PC-9 (cell line): ENCODE measurements at regions not wholly inside any gene's neighbourhood (a gene's known extent, or its start where the extent isn't known, plus 50 kb on each side); places are given as distances from the start of the nearest gene placed in this dataset.

Source experiments
- BruUV-seq: library from RNA; stranded (reverse); fragments of 400-500 nt; replicated peaks from 2 replicates; lab custom pipeline; 2021; lab: Mats Ljungman, UMichigan
- CTCF ChIA-PET: fragments of 300-600 bp; sonication (Branson Sonifier 250); formaldehyde crosslinking; loops from one replicate; lab custom pipeline; 2022; ENCODE audit warnings: antibody characterized with exemption; lab: Charles Lee
- POLR2A ChIA-PET: fragments of 300-600 bp; sonication (Branson Sonifier 250); formaldehyde crosslinking; loops from one replicate; lab custom pipeline; 2022; ENCODE audit warnings: antibody characterized with exemption; ENCODE audit not compliant: unreplicated experiment; lab: Charles Lee
- DNase-seq, 2 experiments: peaks; one replicate each; pipeline versions ENCODE4 v3.0.0 to v3.0.0-alpha.2; 2015 to 2022; ENCODE audit warnings: mixed read lengths in 1 of 2
- H2AFZ ChIP-seq: fragments of 200-600 bp; sonication (generic); 2 replicates; pipeline ENCODE4 v1.8.1; 2017; ENCODE audit warnings: antibody characterized with exemption
- H3F3A ChIP-seq: fragments of 200-600 bp; sonication (generic); 2 replicates; pipeline ENCODE4 v1.8.1; 2017; ENCODE audit warnings: antibody characterized with exemption, mild to moderate bottlenecking, low read depth; ENCODE audit not compliant: insufficient read depth
- H3K27ac ChIP-seq: fragments of 200-600 bp; sonication (generic); 2 replicates; pipeline ENCODE4 v1.6.1; 2016; ENCODE audit warnings: mixed run types
- H3K27me3 ChIP-seq: fragments of 200-600 bp; sonication (generic); 2 replicates; pipeline ENCODE4 v1.6.1; 2016; ENCODE audit warnings: low read depth, mixed run types; ENCODE audit not compliant: insufficient read depth
- H3K36me3 ChIP-seq: fragments of 200-600 bp; sonication (generic); 2 replicates; pipeline ENCODE4 v1.6.1; 2016; ENCODE audit warnings: low read depth, mixed run types
- H3K4me1 ChIP-seq: fragments of 200-600 bp; sonication (generic); replicated peaks from 2 replicates; pipeline ENCODE4 v1.6.1; 2016; ENCODE audit warnings: mixed run types; ENCODE audit not compliant: insufficient read depth
- H3K4me2 ChIP-seq: fragments of 200-600 bp; sonication (generic); 2 replicates; pipeline ENCODE4 v1.6.1; 2017; ENCODE audit warnings: mixed run types
- H3K4me3 ChIP-seq: fragments of 200-600 bp; sonication (generic); 2 replicates; pipeline ENCODE4 v1.6.1; 2016; ENCODE audit warnings: mixed run types
- H3K79me2 ChIP-seq: fragments of 200-600 bp; sonication (generic); 2 replicates; pipeline ENCODE4 v1.6.1; 2017; ENCODE audit warnings: low read depth, mixed run types
- H3K9me2 ChIP-seq: fragments of 200-600 bp; sonication (generic); 2 replicates; pipeline ENCODE4 v1.8.1; 2017; ENCODE audit warnings: mild to moderate bottlenecking; ENCODE audit not compliant: insufficient read depth
- H3K9me3 ChIP-seq: fragments of 200-600 bp; sonication (generic); 2 replicates; pipeline ENCODE4 v1.8.1; 2016; ENCODE audit warnings: low read depth; ENCODE audit not compliant: insufficient read depth
- H4K20me1 ChIP-seq: fragments of 200-600 bp; sonication (generic); 2 replicates; pipeline ENCODE4 v1.8.1; 2017; ENCODE audit not compliant: insufficient read depth
- EZH2 ChIP-seq: fragments of 200-600 bp; sonication (generic); IDR thresholded peaks from 2 replicates; pipeline ENCODE4 v1.8.0; 2017; ENCODE audit warnings: antibody characterized with exemption, low read depth
- intact Hi-C: fragments of 100-400 bp; cut with micrococcal nuclease; formaldehyde crosslinking; loops from one replicate; pipeline ENCODE4 v1.10.0; 2022; ENCODE audit not compliant: unreplicated experiment
- TF ChIP-seq, protein P1 (sequence below): fragments of 200-600 bp; sonication (generic); conservative IDR thresholded peaks from 2 replicates; pipeline ENCODE4 v1.6.1; 2017; ENCODE audit warnings: mixed run types, antibody characterized with exemption, mild to moderate bottlenecking, moderate library complexity

- Histone ChIP-seq H3K4me3 (no peak overlapping the region), H3K36me3 (no peaks in the 10 kb centered on the region), H4K20me1 (no peaks in the 10 kb centered on the region), H3K9me2 (no peaks in the 10 kb centered on the region), H3K9me3 (peaks cover 13% of the 10 kb centered on the region; the same call in 1 of the 2 replicates), H3K27ac (no peak overlapping the region), H3K79me2 (no peaks in the 10 kb centered on the region), H3K4me2 (no peak overlapping the region), H3K27me3 (no peaks in the 10 kb centered on the region), H3F3A (peaks cover 31% of the 10 kb centered on the region), H3K4me1 (peaks cover 34% of the 10 kb centered on the region), H2AFZ (no peak overlapping the region)
- ChIA-PET CTCF (no interaction called here), POLR2A (no interaction called here)
- TF ChIP-seq, protein P1, sequence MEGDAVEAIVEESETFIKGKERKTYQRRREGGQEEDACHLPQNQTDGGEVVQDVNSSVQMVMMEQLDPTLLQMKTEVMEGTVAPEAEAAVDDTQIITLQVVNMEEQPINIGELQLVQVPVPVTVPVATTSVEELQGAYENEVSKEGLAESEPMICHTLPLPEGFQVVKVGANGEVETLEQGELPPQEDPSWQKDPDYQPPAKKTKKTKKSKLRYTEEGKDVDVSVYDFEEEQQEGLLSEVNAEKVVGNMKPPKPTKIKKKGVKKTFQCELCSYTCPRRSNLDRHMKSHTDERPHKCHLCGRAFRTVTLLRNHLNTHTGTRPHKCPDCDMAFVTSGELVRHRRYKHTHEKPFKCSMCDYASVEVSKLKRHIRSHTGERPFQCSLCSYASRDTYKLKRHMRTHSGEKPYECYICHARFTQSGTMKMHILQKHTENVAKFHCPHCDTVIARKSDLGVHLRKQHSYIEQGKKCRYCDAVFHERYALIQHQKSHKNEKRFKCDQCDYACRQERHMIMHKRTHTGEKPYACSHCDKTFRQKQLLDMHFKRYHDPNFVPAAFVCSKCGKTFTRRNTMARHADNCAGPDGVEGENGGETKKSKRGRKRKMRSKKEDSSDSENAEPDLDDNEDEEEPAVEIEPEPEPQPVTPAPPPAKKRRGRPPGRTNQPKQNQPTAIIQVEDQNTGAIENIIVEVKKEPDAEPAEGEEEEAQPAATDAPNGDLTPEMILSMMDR, result no peak
- no peak for TF ChIP-seq EZH2
- intact Hi-C loops, result no loop called here
- DNase-seq, result no peak
- no TSS peak for BruUV-seq
These were observed 270.6 kb downstream of the KLF5 start for GRCh38 chr13:73329355-73329754.

DNA sequence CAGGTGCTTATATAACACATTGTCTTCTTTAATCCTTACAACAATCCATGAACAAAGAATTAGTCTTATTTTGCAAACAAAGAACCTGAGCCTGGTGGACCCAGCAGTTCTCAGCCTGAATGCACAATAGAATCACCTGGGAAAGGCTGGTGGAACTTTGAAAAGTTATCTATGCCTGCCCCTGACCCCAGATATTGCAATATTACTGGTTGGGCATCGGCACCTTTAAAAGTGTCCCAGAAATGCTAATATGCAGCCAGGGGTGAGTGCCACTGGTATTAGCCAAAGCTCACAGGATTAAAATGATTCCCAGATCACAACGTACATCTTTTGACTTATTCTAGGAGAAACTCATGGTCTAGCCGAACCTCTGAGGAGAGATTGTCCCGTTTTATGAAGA, 268.8 kb downstream of the KLF5 start:
- ChIA-PET POLR2A (no interaction called here), CTCF (no interaction called here)

GRCh38 chr13:73325723-73326558, 267.1 kb downstream of the KLF5 start:
- ChIA-PET CTCF (no interaction called here), POLR2A (interaction anchor here (0.5 to 0.7 kb wide), 4 partner anchors 9 to 390 kb away, joined by 3 to 6 read pairs (median 4); no protein-coding TSS in a partner anchor)
- Histone ChIP-seq H3K27me3 (no peaks in the 10 kb centered on the region), H3K4me2 (peak overlapping the region; percentile 67), H3K27ac (peak overlapping the region; percentile 94), H3F3A (peaks cover 19% of the 10 kb centered on the region), H3K9me2 (no peaks in the 10 kb centered on the region), H3K9me3 (peaks cover 20% of the 10 kb centered on the region; the same call in 1 of the 2 replicates), H3K36me3 (no peaks in the 10 kb centered on the region), H2AFZ (peak overlapping the region; percentile 74), H3K4me3 (peak overlapping the region; percentile 5; the same call in 1 of the 2 replicates), H4K20me1 (no peaks in the 10 kb centered on the region), H3K4me1 (peaks cover 24% of the 10 kb centered on the region), H3K79me2 (no peaks in the 10 kb centered on the region)
- no peak for TF ChIP-seq EZH2
- TF ChIP-seq, protein P1, result no peak
- DNase-seq, result peak in 1 of 2 experiments; percentile 93
- intact Hi-C loops, result no loop called here
- no TSS peak for BruUV-seq

More for the DNA sequence above, 268.8 kb downstream of the KLF5 start:
- Histone ChIP-seq H3K4me3 (no peak overlapping the region), H3K27me3 (no peaks in the 10 kb centered on the region), H2AFZ (no peak overlapping the region), H3K4me2 (no peak overlapping the region), H3F3A (peaks cover 19% of the 10 kb centered on the region), H3K27ac (peak overlapping the region; percentile 94), H3K9me2 (no peaks in the 10 kb centered on the region), H3K36me3 (no peaks in the 10 kb centered on the region), H3K9me3 (peaks cover 27% of the 10 kb centered on the region; the same call in 1 of the 2 replicates), H3K79me2 (no peaks in the 10 kb centered on the region), H3K4me1 (peaks cover 24% of the 10 kb centered on the region), H4K20me1 (no peaks in the 10 kb centered on the region)
- no TSS peak for BruUV-seq
- no peak for DNase-seq
- intact Hi-C loops, result no loop called here
- TF ChIP-seq, protein P1, result no peak
- TF ChIP-seq EZH2, result no peak
